IPS-18a (cell line): ENCODE measurements at regions not wholly inside any gene's neighbourhood (a gene's known extent, or its start where the extent isn't known, plus 50 kb on each side); places are given as distances from the start of the nearest gene placed in this dataset.
"Not testable (repeated sequence)": the region's sequence is repeated elsewhere in the genome, so short reads cannot be mapped to it uniquely, and the experiment has no call there.

Experiments used
- H3K27ac ChIP-seq: one replicate; pipeline ENCODE4 v1.5.1; 2013; ENCODE audit warnings: low read length
- H3K27me3 ChIP-seq: one replicate; pipeline ENCODE4 v1.6.1; 2013; ENCODE audit warnings: mild to moderate bottlenecking, low read length; ENCODE audit not compliant: control insufficient read depth, insufficient read depth
- H3K36me3 ChIP-seq: one replicate; pipeline ENCODE4 v1.6.1; 2013; ENCODE audit warnings: low read depth, low read length; ENCODE audit not compliant: control insufficient read depth
- H3K4me1 ChIP-seq: one replicate; pipeline ENCODE4 v1.6.1; 2013; ENCODE audit warnings: low read depth, low read length; ENCODE audit not compliant: control insufficient read depth
- H3K4me3 ChIP-seq: one replicate; pipeline ENCODE4 v1.5.1; 2013; ENCODE audit warnings: low read length
- H3K9ac ChIP-seq: one replicate; pipeline ENCODE4 v1.6.1; 2013; ENCODE audit warnings: mild to moderate bottlenecking, low read length, moderate library complexity
- H3K9me3 ChIP-seq: one replicate; pipeline ENCODE4 v1.6.1; 2013; ENCODE audit warnings: low read depth, low read length; ENCODE audit not compliant: control insufficient read depth

GRCh38 chr1:100814938-100815337 lies 79.7 kb downstream of the EXTL2 start:
- H3K9ac ChIP-seq, H3K36me3 ChIP-seq, H3K27ac ChIP-seq, H3K4me3 ChIP-seq, H3K9me3 ChIP-seq, H3K4me1 ChIP-seq, H3K27me3 ChIP-seq: not testable (repeated sequence)

- Histone ChIP-seq H3K27me3 (no peaks in the 10 kb centered on the region), H3K9me3 (no peaks in the 10 kb centered on the region), H3K4me3 (no peak overlapping the region), H3K27ac (no peak overlapping the region), H3K9ac (no peak overlapping the region), H3K36me3 (no peaks in the 10 kb centered on the region), H3K4me1 (no peaks in the 10 kb centered on the region)
These were observed 78.6 kb downstream of the EXTL2 start for GRCh38 chr1:100816049-100816448.

- H3K9me3 ChIP-seq, H3K27me3 ChIP-seq, H3K9ac ChIP-seq, H3K4me1 ChIP-seq, H3K36me3 ChIP-seq, H3K27ac ChIP-seq: not testable (repeated sequence)
- H3K4me3 ChIP-seq = peak overlapping the region; percentile 2
These were observed 74.4 kb downstream of the EXTL2 start for GRCh38 chr1:100820195-100820594.

GRCh38 chr1:100821919-100822318 lies 72.7 kb downstream of the EXTL2 start:
- not testable (repeated sequence) for H3K4me1 ChIP-seq, H3K4me3 ChIP-seq, H3K27me3 ChIP-seq, H3K36me3 ChIP-seq, H3K9ac ChIP-seq, H3K9me3 ChIP-seq, H3K27ac ChIP-seq
